ENCODE measurements at regions not wholly inside any gene's neighbourhood (a gene's known extent, or its start where the extent isn't known, plus 50 kb on each side); places are given as distances from the start of the nearest gene placed in this dataset.

- no peak for DNase-seq
- Histone ChIP-seq H3K27me3 (ENCODE audit: insufficient read depth) (no peaks in the 10 kb centered on the region), H3K27ac (ENCODE audit: low read depth in 2 of 2, low read length in 1 of 2) (no peak overlapping the region), H3K4me1 (ENCODE audit: control insufficient read depth in 1 of 2, insufficient read depth in 2 of 2, low read depth in 1 of 2, low read length in 1 of 2) (no peaks in the 10 kb centered on the region; a peak in 2 of 4 replicates), H2AFZ (ENCODE audit: low read depth) (no peak overlapping the region), H3K36me3 (replicated peaks in 1 of 2; ENCODE audit: control insufficient read depth in 1 of 2, insufficient read depth in 2 of 2, low read length in 1 of 2) (no peaks in the 10 kb centered on the region), H3K9me3 (no peaks in the 10 kb centered on the region), H3K9me2 (no peaks in the 10 kb centered on the region), H3K79me2 (ENCODE audit: insufficient read depth) (no peaks in the 10 kb centered on the region), H3K4me3 (ENCODE audit: low read depth in 2 of 2, low read length in 1 of 2) (no peak overlapping the region), H3K9ac (no peak overlapping the region), H3K4me2 (no peak overlapping the region), H4K20me1 (ENCODE audit: insufficient read depth) (no peaks in the 10 kb centered on the region), H3F3A (replicated peaks; ENCODE audit: insufficient read depth) (no peaks in the 10 kb centered on the region)
- 36% methylated on average over 1 of the region's 1 CpG for WGBS (ENCODE audit: low lambda C conversion rate)
- TF ChIP-seq TCF12 (IDR thresholded peaks at IDR 0.05) = no peak
- TF ChIP-seq FOSL2 (IDR thresholded peaks at IDR 0.05; ENCODE audit: borderline replicate concordance, low read depth) = no peak
- no peak for TF ChIP-seq GABPA (IDR thresholded peaks at IDR 0.05; ENCODE audit: low read depth)
- ChIA-PET POLR2A (no interaction called here), CTCF (no interaction called here)
Observed at GRCh38 chr3:118543832-118544231, 490.8 kb downstream of the IGSF11 start.

GRCh38 chr3:118544458-118544857, 490.2 kb downstream of the IGSF11 start:
- Histone ChIP-seq H2AFZ (ENCODE audit: low read depth) (no peak overlapping the region), H3K9ac (no peak overlapping the region), H3K27me3 (ENCODE audit: insufficient read depth) (no peaks in the 10 kb centered on the region), H3K4me2 (no peak overlapping the region), H3K79me2 (ENCODE audit: insufficient read depth) (no peaks in the 10 kb centered on the region), H4K20me1 (ENCODE audit: insufficient read depth) (no peaks in the 10 kb centered on the region), H3K27ac (ENCODE audit: low read depth in 2 of 2, low read length in 1 of 2) (no peak overlapping the region), H3K9me2 (no peaks in the 10 kb centered on the region), H3K9me3 (no peaks in the 10 kb centered on the region), H3K4me3 (ENCODE audit: low read depth in 2 of 2, low read length in 1 of 2) (no peak overlapping the region), H3F3A (replicated peaks; ENCODE audit: insufficient read depth) (no peaks in the 10 kb centered on the region), H3K4me1 (ENCODE audit: control insufficient read depth in 1 of 2, insufficient read depth in 2 of 2, low read depth in 1 of 2, low read length in 1 of 2) (no peaks in the 10 kb centered on the region; a peak in 2 of 4 replicates), H3K36me3 (replicated peaks in 1 of 2; ENCODE audit: control insufficient read depth in 1 of 2, insufficient read depth in 2 of 2, low read length in 1 of 2) (no peaks in the 10 kb centered on the region)
- WGBS (ENCODE audit: low lambda C conversion rate) = 61% methylated on average over 5 of the region's 5 CpGs
- no peak for TF ChIP-seq RXRA (IDR thresholded peaks at IDR 0.05; ENCODE audit: borderline replicate concordance, low read depth)
- TF ChIP-seq GABPA (IDR thresholded peaks at IDR 0.05; ENCODE audit: low read depth) = no peak
- no peak for TF ChIP-seq EZH2phosphoT487 (IDR thresholded peaks at IDR 0.05; ENCODE audit: borderline replicate concordance, low read depth)
- no peak for TF ChIP-seq FOXJ3 (CRISPR knock-in tag; IDR thresholded peaks at IDR 0.05)
- TF ChIP-seq NFIC (IDR thresholded peaks at IDR 0.05; ENCODE audit: borderline replicate concordance) = no peak
- TF ChIP-seq TEAD4 (IDR thresholded peaks at IDR 0.05; ENCODE audit: borderline replicate concordance, insufficient read depth) = no peak
- no peak for TF ChIP-seq MEF2A (IDR thresholded peaks at IDR 0.05; ENCODE audit: borderline replicate concordance, low read depth)
- TF ChIP-seq IRF3 (IDR thresholded peaks at IDR 0.05; ENCODE audit: low read depth, low read length) = no peak
- TF ChIP-seq CHD2 (IDR thresholded peaks at IDR 0.05; ENCODE audit: low read length, partially characterized antibody) = no peak
- TF ChIP-seq POLR2AphosphoS5 (IDR thresholded peaks at IDR 0.05; ENCODE audit: low read depth, low read length) = no peak
- no peak for TF ChIP-seq FOXM1 (IDR thresholded peaks at IDR 0.05; ENCODE audit: low read depth)
- TF ChIP-seq ZBTB33 (IDR thresholded peaks at IDR 0.05; ENCODE audit: borderline replicate concordance, low read depth) = no peak
- no peak for TF ChIP-seq EP300 (IDR thresholded peaks at IDR 0.05; ENCODE audit: borderline replicate concordance in 1 of 2, low read depth in 1 of 2, low read length in 1 of 2)
- TF ChIP-seq NRF1 (IDR thresholded peaks at IDR 0.05; ENCODE audit: low read depth, low read length) = no peak
- TF ChIP-seq REST (IDR thresholded peaks at IDR 0.05; ENCODE audit: low read depth, low read length) = no peak
- ChIA-PET CTCF (no interaction called here), POLR2A (no interaction called here)
- no peak for DNase-seq
